ENCODE measurements at regions not wholly inside any gene's neighbourhood (a gene's known extent, or its start where the extent isn't known, plus 50 kb on each side); places are given as distances from the start of the nearest gene placed in this dataset.

DNA sequence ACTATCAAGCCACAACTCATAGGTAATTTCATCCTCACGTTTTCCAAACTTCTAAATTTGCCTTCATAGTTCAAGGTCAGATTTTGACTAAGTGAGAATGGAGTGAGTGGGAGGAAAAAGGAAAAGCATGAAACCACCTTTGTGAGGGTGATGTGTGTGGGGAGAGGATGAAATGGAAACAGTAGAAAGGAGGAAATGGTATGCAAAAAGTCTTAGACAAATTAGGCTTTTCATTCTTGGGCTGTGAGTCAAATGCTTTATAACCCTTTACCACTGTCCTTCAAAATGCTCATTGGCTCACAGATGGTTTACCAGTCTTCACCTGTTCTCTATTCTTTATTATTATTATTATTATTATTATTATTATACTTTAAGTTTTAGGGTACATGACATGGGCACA, 127.2 kb downstream of the RAP2A start:
- 0% methylated on average over 1 of the region's 1 CpG for WGBS (ENCODE audit: insufficient coverage, insufficient replicate concordance, low lambda C conversion rate, missing lambda C conversion rate)
- in situ Hi-C loops (cut with MboI) (no loop called here), intact Hi-C loops (cut with micrococcal nuclease; ENCODE audit: unreplicated experiment) (no loop called here)
- Histone ChIP-seq H3K79me2 (ENCODE audit: control insufficient read depth, insufficient read depth, low read length) (no peaks in the 10 kb centered on the region), H3K4me2 (ENCODE audit: control insufficient read depth, insufficient read depth) (no peak overlapping the region), H4K20me1 (ENCODE audit: control insufficient read depth, insufficient read depth) (no peaks in the 10 kb centered on the region), H3K36me3 (ENCODE audit: control insufficient read depth in 2 of 2, insufficient read depth in 2 of 2, low read length in 1 of 2) (no peaks in the 10 kb centered on the region), H3K9ac (ENCODE audit: control insufficient read depth, insufficient read depth, low read length) (no peak overlapping the region), H2AFZ (ENCODE audit: control insufficient read depth, low read depth, low read length) (no peak overlapping the region), H3K9me3 (replicated peaks; ENCODE audit: control insufficient read depth, insufficient read depth, low read length) (no peaks in the 10 kb centered on the region), H3K27ac (ENCODE audit: control insufficient read depth, insufficient read depth) (no peak overlapping the region), H3K27me3 (replicated peaks in 1 of 2; ENCODE audit: control insufficient read depth in 2 of 2, insufficient read depth in 2 of 2, low read length in 1 of 2) (no peaks in the 10 kb centered on the region), H3K4me1 (ENCODE audit: control insufficient read depth, insufficient read depth, low read length) (no peaks in the 10 kb centered on the region), H3K4me3 (no peak overlapping the region)
- TF ChIP-seq ZNF274 (IDR thresholded peaks at IDR 0.05; ENCODE audit: insufficient read depth, insufficient read length) (no peak), CREB1 (IDR thresholded peaks at IDR 0.05; ENCODE audit: low read depth) (no peak), ATF7 (IDR thresholded peaks at IDR 0.05; ENCODE audit: low read depth) (no peak), IKZF2 (IDR thresholded peaks at IDR 0.05) (no peak), PAX8 (IDR thresholded peaks at IDR 0.05) (no peak), KAT2A (conservative IDR thresholded peaks at IDR 0.05; ENCODE audit: control insufficient read depth, low read depth, low read length) (no peak), SKIL (IDR thresholded peaks at IDR 0.05; ENCODE audit: low read depth, poor library complexity, severe bottlenecking) (no peak), CHD4 (IDR thresholded peaks at IDR 0.05) (no peak), EED (IDR thresholded peaks at IDR 0.05; ENCODE audit: low read depth) (no peak)
- TF ChIP-seq, protein P1, sequence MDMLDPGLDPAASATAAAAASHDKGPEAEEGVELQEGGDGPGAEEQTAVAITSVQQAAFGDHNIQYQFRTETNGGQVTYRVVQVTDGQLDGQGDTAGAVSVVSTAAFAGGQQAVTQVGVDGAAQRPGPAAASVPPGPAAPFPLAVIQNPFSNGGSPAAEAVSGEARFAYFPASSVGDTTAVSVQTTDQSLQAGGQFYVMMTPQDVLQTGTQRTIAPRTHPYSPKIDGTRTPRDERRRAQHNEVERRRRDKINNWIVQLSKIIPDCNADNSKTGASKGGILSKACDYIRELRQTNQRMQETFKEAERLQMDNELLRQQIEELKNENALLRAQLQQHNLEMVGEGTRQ (IDR thresholded peaks at IDR 0.05; ENCODE audit: borderline replicate concordance, low read depth, low read length) = no peak
- TF ChIP-seq, protein P2, sequence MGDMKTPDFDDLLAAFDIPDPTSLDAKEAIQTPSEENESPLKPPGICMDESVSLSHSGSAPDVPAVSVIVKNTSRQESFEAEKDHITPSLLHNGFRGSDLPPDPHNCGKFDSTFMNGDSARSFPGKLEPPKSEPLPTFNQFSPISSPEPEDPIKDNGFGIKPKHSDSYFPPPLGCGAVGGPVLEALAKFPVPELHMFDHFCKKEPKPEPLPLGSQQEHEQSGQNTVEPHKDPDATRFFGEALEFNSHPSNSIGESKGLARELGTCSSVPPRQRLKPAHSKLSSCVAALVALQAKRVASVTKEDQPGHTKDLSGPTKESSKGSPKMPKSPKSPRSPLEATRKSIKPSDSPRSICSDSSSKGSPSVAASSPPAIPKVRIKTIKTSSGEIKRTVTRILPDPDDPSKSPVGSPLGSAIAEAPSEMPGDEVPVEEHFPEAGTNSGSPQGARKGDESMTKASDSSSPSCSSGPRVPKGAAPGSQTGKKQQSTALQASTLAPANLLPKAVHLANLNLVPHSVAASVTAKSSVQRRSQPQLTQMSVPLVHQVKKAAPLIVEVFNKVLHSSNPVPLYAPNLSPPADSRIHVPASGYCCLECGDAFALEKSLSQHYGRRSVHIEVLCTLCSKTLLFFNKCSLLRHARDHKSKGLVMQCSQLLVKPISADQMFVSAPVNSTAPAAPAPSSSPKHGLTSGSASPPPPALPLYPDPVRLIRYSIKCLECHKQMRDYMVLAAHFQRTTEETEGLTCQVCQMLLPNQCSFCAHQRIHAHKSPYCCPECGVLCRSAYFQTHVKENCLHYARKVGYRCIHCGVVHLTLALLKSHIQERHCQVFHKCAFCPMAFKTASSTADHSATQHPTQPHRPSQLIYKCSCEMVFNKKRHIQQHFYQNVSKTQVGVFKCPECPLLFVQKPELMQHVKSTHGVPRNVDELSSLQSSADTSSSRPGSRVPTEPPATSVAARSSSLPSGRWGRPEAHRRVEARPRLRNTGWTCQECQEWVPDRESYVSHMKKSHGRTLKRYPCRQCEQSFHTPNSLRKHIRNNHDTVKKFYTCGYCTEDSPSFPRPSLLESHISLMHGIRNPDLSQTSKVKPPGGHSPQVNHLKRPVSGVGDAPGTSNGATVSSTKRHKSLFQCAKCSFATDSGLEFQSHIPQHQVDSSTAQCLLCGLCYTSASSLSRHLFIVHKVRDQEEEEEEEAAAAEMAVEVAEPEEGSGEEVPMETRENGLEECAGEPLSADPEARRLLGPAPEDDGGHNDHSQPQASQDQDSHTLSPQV (IDR thresholded peaks at IDR 0.05) = no peak
- ChIA-PET POLR2A (no interaction called here), RAD21 (ENCODE audit: unreplicated experiment) (no interaction called here), CTCF (no interaction called here), SMC1A (ENCODE audit: uncharacterized antibody, unreplicated experiment) (no interaction called here)
- BruUV-seq (replicated peaks) = no TSS peak
- FAIRE-seq (no peak), ATAC-seq (no peak), DNase-seq (ENCODE audit: low read depth, low spot score) (no peak)

All from GM12878 (cell line).